ENCODE measurements at regions not wholly inside any gene's neighbourhood (a gene's known extent, or its start where the extent isn't known, plus 50 kb on each side); places are given as distances from the start of the nearest gene placed in this dataset.

DNA sequence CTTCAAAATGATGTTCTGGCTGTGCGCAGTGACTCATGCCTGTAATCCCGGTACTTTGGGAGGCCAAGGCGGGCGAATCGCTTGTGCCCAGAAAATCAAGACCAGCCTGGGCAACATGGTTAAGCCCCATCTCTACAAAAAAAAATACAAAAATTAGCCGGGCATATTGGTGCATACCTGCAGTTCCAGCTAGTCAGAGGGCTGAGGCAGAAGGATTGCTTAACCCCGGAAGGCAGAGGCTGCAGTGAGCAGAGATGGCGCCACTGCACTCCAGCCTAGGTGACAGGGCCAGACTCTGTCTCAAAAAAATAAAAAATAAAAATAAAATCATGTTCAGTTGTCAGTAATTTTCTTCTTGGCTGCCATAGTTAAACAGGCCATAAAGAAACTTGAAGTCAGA lies 245.9 kb upstream of the USP15 start:
- TF ChIP-seq, protein P1, sequence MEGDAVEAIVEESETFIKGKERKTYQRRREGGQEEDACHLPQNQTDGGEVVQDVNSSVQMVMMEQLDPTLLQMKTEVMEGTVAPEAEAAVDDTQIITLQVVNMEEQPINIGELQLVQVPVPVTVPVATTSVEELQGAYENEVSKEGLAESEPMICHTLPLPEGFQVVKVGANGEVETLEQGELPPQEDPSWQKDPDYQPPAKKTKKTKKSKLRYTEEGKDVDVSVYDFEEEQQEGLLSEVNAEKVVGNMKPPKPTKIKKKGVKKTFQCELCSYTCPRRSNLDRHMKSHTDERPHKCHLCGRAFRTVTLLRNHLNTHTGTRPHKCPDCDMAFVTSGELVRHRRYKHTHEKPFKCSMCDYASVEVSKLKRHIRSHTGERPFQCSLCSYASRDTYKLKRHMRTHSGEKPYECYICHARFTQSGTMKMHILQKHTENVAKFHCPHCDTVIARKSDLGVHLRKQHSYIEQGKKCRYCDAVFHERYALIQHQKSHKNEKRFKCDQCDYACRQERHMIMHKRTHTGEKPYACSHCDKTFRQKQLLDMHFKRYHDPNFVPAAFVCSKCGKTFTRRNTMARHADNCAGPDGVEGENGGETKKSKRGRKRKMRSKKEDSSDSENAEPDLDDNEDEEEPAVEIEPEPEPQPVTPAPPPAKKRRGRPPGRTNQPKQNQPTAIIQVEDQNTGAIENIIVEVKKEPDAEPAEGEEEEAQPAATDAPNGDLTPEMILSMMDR (IDR thresholded peaks at IDR 0.05): no peak
- no peak for TF ChIP-seq POLR2A (IDR thresholded peaks at IDR 0.05)
- Histone ChIP-seq H3K4me3 (no peak overlapping the region), H3K4me1 (no peaks in the 10 kb centered on the region), H3K27me3 (no peaks in the 10 kb centered on the region), H3K9me3 (no peaks in the 10 kb centered on the region), H3K36me3 (no peaks in the 10 kb centered on the region), H3K27ac (no peak overlapping the region)
- intact Hi-C loops (cut with DNase I): no loop called here
- WGBS, 2 donors: 82 to 83% methylated on average over 8 of the region's 8 CpGs
- no peak for DNase-seq

DNA sequence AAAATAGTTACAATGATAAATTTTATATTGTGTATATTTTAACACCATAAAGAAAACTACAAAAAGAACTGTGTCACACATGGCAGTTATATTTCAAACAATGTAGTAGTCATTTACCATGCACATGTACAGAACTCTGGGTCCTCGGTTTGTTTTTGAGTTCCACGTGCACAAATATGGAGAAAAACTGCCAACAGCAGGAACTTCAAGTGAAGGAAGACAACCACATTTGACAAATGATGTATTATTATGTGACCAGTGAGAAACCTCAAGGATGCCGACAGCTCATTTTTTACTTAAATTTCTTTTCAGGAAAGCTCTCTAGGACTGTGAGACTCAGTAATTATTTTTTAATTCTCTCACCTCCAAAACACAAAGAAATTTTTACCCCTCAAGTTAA lies 244.2 kb upstream of the USP15 start:
- intact Hi-C loops (cut with DNase I): no loop called here
- Histone ChIP-seq H3K27ac (no peak overlapping the region), H3K27me3 (no peaks in the 10 kb centered on the region), H3K4me3 (no peak overlapping the region), H3K36me3 (no peaks in the 10 kb centered on the region), H3K4me1 (no peaks in the 10 kb centered on the region), H3K9me3 (no peaks in the 10 kb centered on the region)
- 34 to 43% methylated on average over 3 of the region's 3 CpGs for WGBS, 2 donors
- TF ChIP-seq, protein P1 (IDR thresholded peaks at IDR 0.05): no peak
- no peak for TF ChIP-seq POLR2A (IDR thresholded peaks at IDR 0.05)
- DNase-seq: no peak

DNA sequence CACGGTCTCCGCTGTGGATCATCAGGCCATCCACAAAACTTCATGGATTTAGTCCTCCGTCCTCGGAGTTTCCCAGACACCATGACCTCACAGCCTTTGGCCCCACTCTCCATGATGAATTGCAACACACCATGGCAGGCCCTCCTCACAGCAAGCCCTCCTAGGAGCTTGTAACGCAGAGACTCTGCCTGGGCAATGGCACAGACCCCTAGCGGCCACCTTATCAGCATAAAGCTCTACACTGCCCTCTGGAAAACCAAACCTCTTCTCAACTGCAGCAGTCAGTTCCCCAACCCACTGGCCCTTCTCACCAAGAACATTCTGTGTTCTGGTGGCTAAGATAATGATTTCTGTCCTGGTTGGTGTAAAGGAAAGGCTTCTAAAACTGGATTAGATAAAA lies 238.4 kb upstream of the USP15 start:
- DNase-seq: no peak
- H3K36me3 ChIP-seq: no peaks in the 10 kb centered on the region
- no peak overlapping the region for H3K27ac ChIP-seq
- no peak overlapping the region for H3K4me3 ChIP-seq
- WGBS, 2 donors: 90 to 91% methylated on average over 4 to 6 of the region's 6 CpGs
- intact Hi-C loops (cut with DNase I): no loop called here
- no peak for TF ChIP-seq POLR2A (IDR thresholded peaks at IDR 0.05)
- TF ChIP-seq, protein P1 (IDR thresholded peaks at IDR 0.05): no peak
- no peaks in the 10 kb centered on the region for H3K27me3 ChIP-seq
- H3K9me3 ChIP-seq: no peaks in the 10 kb centered on the region
- H3K4me1 ChIP-seq: no peaks in the 10 kb centered on the region

DNA sequence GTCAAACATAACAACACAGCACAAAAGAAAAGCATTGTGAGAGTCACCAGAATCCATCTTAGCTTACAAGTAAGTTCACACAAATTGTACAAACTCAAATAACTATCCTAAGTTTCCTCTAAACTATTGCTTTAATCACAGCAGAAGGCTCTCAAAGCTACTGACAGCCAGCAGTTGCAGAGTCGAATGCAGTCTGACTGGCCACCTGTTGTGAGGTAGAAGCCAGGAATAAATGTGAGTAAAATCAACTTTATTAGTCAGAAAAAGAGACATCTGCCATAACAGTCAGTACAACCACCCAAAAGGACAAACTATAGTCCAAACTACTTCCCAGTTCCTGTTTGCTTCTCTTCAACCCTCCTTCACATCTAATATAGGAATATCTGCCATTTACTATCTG lies 231.7 kb upstream of the USP15 start:
- no peak for DNase-seq
- intact Hi-C loops (cut with DNase I): no loop called here
- Histone ChIP-seq H3K4me3 (no peak overlapping the region), H3K27ac (no peak overlapping the region), H3K27me3 (no peaks in the 10 kb centered on the region), H3K4me1 (no peaks in the 10 kb centered on the region), H3K9me3 (no peaks in the 10 kb centered on the region), H3K36me3 (no peaks in the 10 kb centered on the region)
- TF ChIP-seq, protein P1 (IDR thresholded peaks at IDR 0.05): no peak
- no peak for TF ChIP-seq POLR2A (IDR thresholded peaks at IDR 0.05)
- 44 to 45% methylated on average over 1 of the region's 1 CpG for WGBS, 2 donors

DNA sequence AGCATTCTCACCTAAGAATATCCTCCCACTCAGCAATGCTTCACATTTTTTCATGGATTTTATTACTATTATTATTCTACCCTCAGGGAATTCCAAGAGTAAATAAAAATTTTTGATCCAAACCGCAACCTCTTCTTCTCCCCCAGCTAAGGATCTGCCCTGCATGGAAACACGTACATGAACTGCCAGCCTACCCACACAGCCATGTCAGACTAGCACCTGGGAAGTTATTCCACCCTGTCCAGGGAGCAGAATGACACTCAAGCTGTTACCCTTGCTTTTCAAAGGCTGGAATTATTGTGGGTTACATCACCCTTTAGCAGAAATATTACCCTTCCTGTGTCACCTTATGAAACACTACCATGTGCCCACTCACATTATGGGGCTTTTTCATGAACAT lies 227.3 kb upstream of the USP15 start:
- intact Hi-C loops (cut with DNase I): no loop called here
- Histone ChIP-seq H3K27ac (no peak overlapping the region), H3K27me3 (no peaks in the 10 kb centered on the region), H3K4me1 (no peaks in the 10 kb centered on the region), H3K9me3 (no peaks in the 10 kb centered on the region), H3K4me3 (no peak overlapping the region), H3K36me3 (no peaks in the 10 kb centered on the region)
- TF ChIP-seq POLR2A (IDR thresholded peaks at IDR 0.05): no peak
- TF ChIP-seq, protein P1 (IDR thresholded peaks at IDR 0.05): no peak
- 41 to 59% methylated on average over 2 of the region's 2 CpGs for WGBS, 2 donors
- no peak for DNase-seq
